Neural cell (in vitro differentiated cells): ENCODE measurements at regions not wholly inside any gene's neighbourhood (a gene's known extent, or its start where the extent isn't known, plus 50 kb on each side); places are given as distances from the start of the nearest gene placed in this dataset.

ENCODE experiments used
- H2AFZ ChIP-seq: fragments of 200-600, 300-800 bp; sonication (generic), shearing (Covaris generic); 2 replicates; pipeline ENCODE4 v1.6.0; 2014; ENCODE audit warnings: low read depth, mild to moderate bottlenecking, antibody characterized with exemption, low read length, moderate library complexity
- H3F3A ChIP-seq: fragments of 200-600 bp; shearing (Covaris generic); 2 replicates; pipeline ENCODE4 v1.6.1; 2016; ENCODE audit warnings: mild to moderate bottlenecking, moderate library complexity, mixed read lengths, antibody characterized with exemption, low read length; ENCODE audit not compliant: insufficient read depth, poor library complexity, severe bottlenecking
- H3K27ac ChIP-seq: fragments of 200-600, 300-800 bp; sonication (generic), shearing (Covaris generic); 2 replicates; pipeline ENCODE4 v1.5.1; 2014; ENCODE audit warnings: mild to moderate bottlenecking, low read length, moderate library complexity
- H3K27me3 ChIP-seq: fragments of 300-800, 200-600 bp; sonication (generic), shearing (Covaris generic); 2 replicates; pipeline ENCODE4 v1.6.0; 2014; ENCODE audit warnings: mild to moderate bottlenecking, low read depth, low read length, moderate library complexity; ENCODE audit not compliant: insufficient read depth
- H3K36me3 ChIP-seq: fragments of 300-800, 200-600 bp; sonication (generic), shearing (Covaris generic); 2 replicates; pipeline ENCODE4 v1.5.1; 2014; ENCODE audit warnings: mild to moderate bottlenecking, antibody characterized with exemption, low read length, moderate library complexity; ENCODE audit not compliant: insufficient read depth
- H3K4me2 ChIP-seq: fragments of 300-800, 200-600 bp; sonication (generic), shearing (Covaris generic); 2 replicates; pipeline ENCODE4 v1.6.0; 2014; ENCODE audit warnings: mild to moderate bottlenecking, low read length
- H3K4me3 ChIP-seq: fragments of 300-800, 200-600 bp; sonication (generic), shearing (Covaris generic); 2 replicates; pipeline ENCODE4 v1.5.1; 2014; ENCODE audit warnings: mild to moderate bottlenecking, low read length, moderate library complexity
- H3K79me2 ChIP-seq: fragments of 200-600 bp; shearing (Covaris generic); replicated peaks from 2 replicates; pipeline ENCODE4 v1.6.0; 2014; ENCODE audit warnings: mild to moderate bottlenecking, low read length, moderate library complexity; ENCODE audit not compliant: insufficient read depth
- H3K9ac ChIP-seq: fragments of 300-800, 200-600 bp; sonication (generic), shearing (Covaris generic); 2 replicates; pipeline ENCODE4 v1.6.1; 2016; ENCODE audit warnings: mild to moderate bottlenecking, low read length, mixed read lengths
- H3K9me2 ChIP-seq: fragments of 200-600 bp; shearing (Covaris generic); 2 replicates; pipeline ENCODE4 v1.6.1; 2016; ENCODE audit warnings: mild to moderate bottlenecking, low read length, mixed read lengths; ENCODE audit not compliant: insufficient read depth
- H3K9me3 ChIP-seq: fragments of 200-600, 300-800 bp; sonication (generic), shearing (Covaris generic); 2 replicates; pipeline ENCODE4 v1.6.1; 2016; ENCODE audit warnings: mild to moderate bottlenecking, mixed run types, low read length, moderate library complexity, mixed read lengths
- H4K20me1 ChIP-seq: fragments of 200-600 bp; shearing (Covaris generic); 2 replicates; pipeline ENCODE4 v1.6.1; 2016; ENCODE audit warnings: mild to moderate bottlenecking, mixed run types; ENCODE audit not compliant: insufficient read depth
- EP300 ChIP-seq: fragments of 450-650 bp; conservative IDR thresholded peaks from 2 replicates; pipeline ENCODE4 v1.6.1; 2014; ENCODE audit warnings: antibody characterized with exemption, mild to moderate bottlenecking, moderate library complexity; ENCODE audit not compliant: poor library complexity, severe bottlenecking
- EZH2 ChIP-seq: fragments of 200-600, 300-800 bp; shearing (Covaris generic), sonication (generic); IDR thresholded peaks from 2 replicates; pipeline ENCODE4 v1.6.1; 2014; ENCODE audit warnings: antibody characterized with exemption, low read length, borderline replicate concordance, mild to moderate bottlenecking; ENCODE audit not compliant: insufficient read depth, poor library complexity, severe bottlenecking
- MXI1 ChIP-seq: fragments of 450-650 bp; conservative IDR thresholded peaks from 2 replicates; pipeline ENCODE4 v1.6.1; 2014; ENCODE audit warnings: antibody characterized with exemption, mild to moderate bottlenecking; ENCODE audit not compliant: poor library complexity, severe bottlenecking
- POLR2AphosphoS5 ChIP-seq: IDR thresholded peaks from 2 replicates; pipeline ENCODE4 v1.6.1; 2012
- RAD21 ChIP-seq: fragments of 450-650 bp; conservative IDR thresholded peaks from 2 replicates; pipeline ENCODE4 v1.6.1; 2014; ENCODE audit warnings: antibody characterized with exemption, mild to moderate bottlenecking, moderate library complexity
- SMC3 ChIP-seq: fragments of 450-650 bp; conservative IDR thresholded peaks from 2 replicates; pipeline ENCODE4 v1.6.1; 2014; ENCODE audit warnings: antibody characterized with exemption, mild to moderate bottlenecking, moderate library complexity; ENCODE audit not compliant: poor library complexity
- TAF1 ChIP-seq: IDR thresholded peaks from 2 replicates; pipeline ENCODE4 v1.6.1; 2012; ENCODE audit warnings: low read depth
- TF ChIP-seq, protein P1 (sequence below): fragments of 450-650 bp; IDR thresholded peaks from 2 replicates; pipeline ENCODE4 v1.5.1; 2014; ENCODE audit warnings: antibody characterized with exemption, mild to moderate bottlenecking, moderate library complexity; ENCODE audit not compliant: poor library complexity, severe bottlenecking
- TF ChIP-seq, protein P2 (sequence below): IDR thresholded peaks from 2 replicates; pipeline ENCODE4 v1.6.1; 2012; ENCODE audit warnings: borderline replicate concordance

DNA sequence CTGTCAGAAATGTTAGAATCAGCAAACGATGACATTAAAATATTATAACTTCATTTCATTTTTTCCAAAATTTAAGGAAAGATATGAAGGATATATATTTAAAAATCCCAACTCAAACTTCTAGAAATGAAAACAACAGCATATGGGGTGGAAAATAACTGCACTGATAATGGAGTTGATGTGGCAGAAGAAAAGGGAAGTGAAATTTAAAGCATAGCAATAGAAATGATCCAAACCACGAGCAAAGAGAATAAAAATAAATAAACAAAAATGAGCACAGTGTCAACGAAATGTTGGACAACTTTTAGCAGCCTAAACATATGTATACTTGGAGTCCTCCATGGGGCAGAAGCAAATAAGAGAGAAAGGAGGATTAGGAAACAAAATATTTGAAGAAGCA is 280.2 kb downstream of the KCNJ3 start:
- H3K36me3 ChIP-seq = no peaks in the 10 kb centered on the region
- H3K27me3 ChIP-seq = no peaks in the 10 kb centered on the region
- no peaks in the 10 kb centered on the region for H3F3A ChIP-seq
- no peak overlapping the region for H2AFZ ChIP-seq
- no peak overlapping the region for H3K9ac ChIP-seq
- no peak overlapping the region for H3K27ac ChIP-seq
- H4K20me1 ChIP-seq = no peaks in the 10 kb centered on the region
- no peak overlapping the region for H3K4me2 ChIP-seq
- H3K9me2 ChIP-seq = no peaks in the 10 kb centered on the region
- H3K4me3 ChIP-seq = no peak overlapping the region
- no peaks in the 10 kb centered on the region for H3K9me3 ChIP-seq
- TF ChIP-seq, protein P1, sequence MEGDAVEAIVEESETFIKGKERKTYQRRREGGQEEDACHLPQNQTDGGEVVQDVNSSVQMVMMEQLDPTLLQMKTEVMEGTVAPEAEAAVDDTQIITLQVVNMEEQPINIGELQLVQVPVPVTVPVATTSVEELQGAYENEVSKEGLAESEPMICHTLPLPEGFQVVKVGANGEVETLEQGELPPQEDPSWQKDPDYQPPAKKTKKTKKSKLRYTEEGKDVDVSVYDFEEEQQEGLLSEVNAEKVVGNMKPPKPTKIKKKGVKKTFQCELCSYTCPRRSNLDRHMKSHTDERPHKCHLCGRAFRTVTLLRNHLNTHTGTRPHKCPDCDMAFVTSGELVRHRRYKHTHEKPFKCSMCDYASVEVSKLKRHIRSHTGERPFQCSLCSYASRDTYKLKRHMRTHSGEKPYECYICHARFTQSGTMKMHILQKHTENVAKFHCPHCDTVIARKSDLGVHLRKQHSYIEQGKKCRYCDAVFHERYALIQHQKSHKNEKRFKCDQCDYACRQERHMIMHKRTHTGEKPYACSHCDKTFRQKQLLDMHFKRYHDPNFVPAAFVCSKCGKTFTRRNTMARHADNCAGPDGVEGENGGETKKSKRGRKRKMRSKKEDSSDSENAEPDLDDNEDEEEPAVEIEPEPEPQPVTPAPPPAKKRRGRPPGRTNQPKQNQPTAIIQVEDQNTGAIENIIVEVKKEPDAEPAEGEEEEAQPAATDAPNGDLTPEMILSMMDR = no peak
- no peak for TF ChIP-seq MXI1
- TF ChIP-seq EP300 = no peak
- TF ChIP-seq POLR2AphosphoS5 = no peak
- TF ChIP-seq, protein P2, sequence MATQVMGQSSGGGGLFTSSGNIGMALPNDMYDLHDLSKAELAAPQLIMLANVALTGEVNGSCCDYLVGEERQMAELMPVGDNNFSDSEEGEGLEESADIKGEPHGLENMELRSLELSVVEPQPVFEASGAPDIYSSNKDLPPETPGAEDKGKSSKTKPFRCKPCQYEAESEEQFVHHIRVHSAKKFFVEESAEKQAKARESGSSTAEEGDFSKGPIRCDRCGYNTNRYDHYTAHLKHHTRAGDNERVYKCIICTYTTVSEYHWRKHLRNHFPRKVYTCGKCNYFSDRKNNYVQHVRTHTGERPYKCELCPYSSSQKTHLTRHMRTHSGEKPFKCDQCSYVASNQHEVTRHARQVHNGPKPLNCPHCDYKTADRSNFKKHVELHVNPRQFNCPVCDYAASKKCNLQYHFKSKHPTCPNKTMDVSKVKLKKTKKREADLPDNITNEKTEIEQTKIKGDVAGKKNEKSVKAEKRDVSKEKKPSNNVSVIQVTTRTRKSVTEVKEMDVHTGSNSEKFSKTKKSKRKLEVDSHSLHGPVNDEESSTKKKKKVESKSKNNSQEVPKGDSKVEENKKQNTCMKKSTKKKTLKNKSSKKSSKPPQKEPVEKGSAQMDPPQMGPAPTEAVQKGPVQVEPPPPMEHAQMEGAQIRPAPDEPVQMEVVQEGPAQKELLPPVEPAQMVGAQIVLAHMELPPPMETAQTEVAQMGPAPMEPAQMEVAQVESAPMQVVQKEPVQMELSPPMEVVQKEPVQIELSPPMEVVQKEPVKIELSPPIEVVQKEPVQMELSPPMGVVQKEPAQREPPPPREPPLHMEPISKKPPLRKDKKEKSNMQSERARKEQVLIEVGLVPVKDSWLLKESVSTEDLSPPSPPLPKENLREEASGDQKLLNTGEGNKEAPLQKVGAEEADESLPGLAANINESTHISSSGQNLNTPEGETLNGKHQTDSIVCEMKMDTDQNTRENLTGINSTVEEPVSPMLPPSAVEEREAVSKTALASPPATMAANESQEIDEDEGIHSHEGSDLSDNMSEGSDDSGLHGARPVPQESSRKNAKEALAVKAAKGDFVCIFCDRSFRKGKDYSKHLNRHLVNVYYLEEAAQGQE = no peak
- no peak for TF ChIP-seq RAD21
- TF ChIP-seq SMC3 = no peak
- TF ChIP-seq EZH2 = no peak
- TF ChIP-seq TAF1 = no peak
- H3K79me2 ChIP-seq = no peaks in the 10 kb centered on the region

DNA sequence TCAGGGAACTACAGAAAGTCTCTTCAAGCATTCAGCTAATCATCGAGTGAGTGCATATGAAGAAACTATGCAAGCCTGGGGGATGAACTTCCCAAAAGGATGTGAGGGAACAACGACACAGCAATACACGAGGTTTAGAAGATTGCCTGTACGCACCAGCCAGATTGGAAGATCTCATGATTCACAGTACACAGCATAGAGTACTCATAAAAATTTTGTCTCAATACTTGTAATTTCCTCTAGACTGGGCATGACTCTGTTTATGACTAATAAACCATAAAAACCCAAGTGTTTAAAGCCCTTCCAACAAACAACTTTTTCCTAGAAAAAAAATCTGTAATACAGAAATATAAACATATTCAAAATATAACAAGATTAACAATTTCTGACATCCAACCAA is 279.7 kb downstream of the KCNJ3 start:
- no peak for TF ChIP-seq POLR2AphosphoS5
- no peak for TF ChIP-seq EZH2
- TF ChIP-seq EP300 = no peak
- no peak for TF ChIP-seq MXI1
- no peak for TF ChIP-seq RAD21
- no peak for TF ChIP-seq SMC3
- TF ChIP-seq TAF1 = no peak
- TF ChIP-seq, protein P1 = no peak
- TF ChIP-seq, protein P2 = no peak
- Histone ChIP-seq H3K4me2 (no peak overlapping the region), H2AFZ (no peak overlapping the region)

More for the DNA sequence above, 279.7 kb downstream of the KCNJ3 start:
- Histone ChIP-seq H3K36me3 (no peaks in the 10 kb centered on the region), H3K9me2 (no peaks in the 10 kb centered on the region), H3K27me3 (no peaks in the 10 kb centered on the region), H3K79me2 (no peaks in the 10 kb centered on the region), H3K9me3 (no peaks in the 10 kb centered on the region), H3K9ac (no peak overlapping the region), H3K27ac (no peak overlapping the region), H3F3A (no peaks in the 10 kb centered on the region), H3K4me3 (no peak overlapping the region), H4K20me1 (no peaks in the 10 kb centered on the region)
